ENCODE measurements at regions not wholly inside any gene's neighbourhood (a gene's known extent, or its start where the extent isn't known, plus 50 kb on each side); places are given as distances from the start of the nearest gene placed in this dataset.

DNA sequence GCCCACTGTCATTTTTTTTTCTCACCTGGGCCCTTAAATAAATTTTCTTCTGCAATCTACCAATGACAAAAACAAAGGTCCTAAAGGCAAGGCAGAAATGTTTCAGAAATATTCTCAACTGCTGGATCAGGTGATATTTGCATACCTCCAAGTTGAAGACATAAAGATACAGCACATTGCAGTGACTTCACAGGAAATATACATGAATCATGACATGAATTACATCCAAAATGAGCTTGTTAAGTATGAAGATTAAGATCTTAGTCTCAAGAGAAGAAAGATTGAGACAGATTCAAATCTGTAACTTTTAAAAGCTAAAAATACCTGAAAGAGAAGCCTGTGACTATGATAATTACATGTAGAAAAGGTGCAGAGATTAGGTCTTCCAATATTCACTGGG is 207.8 kb downstream of the SIPA1L2 start:
- H3K36me3 Mint-ChIP-seq: peaks cover 6% of the 10 kb centered on the region
- CTCF ChIA-PET: no interaction called here
- H3K4me3 Mint-ChIP-seq: no peak overlapping the region
- no peaks in the 10 kb centered on the region for H3K27me3 Mint-ChIP-seq (ENCODE audit: low read depth)
- POLR2A ChIA-PET: no interaction called here
- peaks cover 7% of the 10 kb centered on the region for H3K9me3 Mint-ChIP-seq
- H3K4me1 Mint-ChIP-seq: no peaks in the 10 kb centered on the region
- no peak overlapping the region for H3K27ac Mint-ChIP-seq
- DNase-seq (ENCODE audit: low spot score) (no peak), ATAC-seq (no peak)
- no peak for TF ChIP-seq ZNF219 (CRISPR knock-in tag; IDR thresholded peaks at IDR 0.05; ENCODE audit: borderline replicate concordance)

- no peak for ATAC-seq
Observed at GRCh38 chr1:232421143-232421796, 208.7 kb downstream of the SIPA1L2 start.

GRCh38 chr1:232417636-232418248 is 212.2 kb downstream of the SIPA1L2 start:
- Mint-ChIP-seq H3K4me1 (no peaks in the 10 kb centered on the region), H3K9me3 (peaks cover 7% of the 10 kb centered on the region), H3K27me3 (ENCODE audit: low read depth) (no peaks in the 10 kb centered on the region), H3K4me3 (no peak overlapping the region), H3K36me3 (peaks cover 6% of the 10 kb centered on the region), H3K27ac (no peak overlapping the region)
- POLR2A ChIA-PET: no interaction called here
- DNase-seq (ENCODE audit: low spot score): no peak
- ATAC-seq: no peak
- CTCF ChIA-PET: interaction anchor here (1.4 kb wide), 1 partner anchor 210 kb away, joined by 4 read pairs; no protein-coding TSS in a partner anchor
- TF ChIP-seq FOXP1 (CRISPR knock-in tag; IDR thresholded peaks at IDR 0.05; ENCODE audit: borderline replicate concordance) (no peak), CREB1 (CRISPR knock-in tag; IDR thresholded peaks at IDR 0.05) (no peak), ZNF396 (CRISPR knock-in tag; IDR thresholded peaks at IDR 0.05; ENCODE audit: borderline replicate concordance) (no peak), NFYB (CRISPR knock-in tag; conservative IDR thresholded peaks at IDR 0.05; ENCODE audit: low read depth) (no peak), PRRX2 (CRISPR knock-in tag; IDR thresholded peaks at IDR 0.05) (no peak), NR1H2 (CRISPR knock-in tag; IDR thresholded peaks at IDR 0.05) (no peak), EMX1 (CRISPR knock-in tag; IDR thresholded peaks at IDR 0.05) (no peak), FOXJ3 (CRISPR knock-in tag; IDR thresholded peaks at IDR 0.05; ENCODE audit: borderline replicate concordance) (no peak)

More at GRCh38 chr1:232421143-232421796, 208.7 kb downstream of the SIPA1L2 start:
- Mint-ChIP-seq H3K36me3 (peaks cover 6% of the 10 kb centered on the region), H3K27me3 (ENCODE audit: low read depth) (no peaks in the 10 kb centered on the region), H3K4me1 (no peaks in the 10 kb centered on the region), H3K27ac (no peak overlapping the region), H3K4me3 (no peak overlapping the region), H3K9me3 (peaks cover 7% of the 10 kb centered on the region)
- TF ChIP-seq MXD4 (CRISPR knock-in tag; IDR thresholded peaks at IDR 0.05; ENCODE audit: borderline replicate concordance) (no peak), ZSCAN18 (CRISPR knock-in tag; IDR thresholded peaks at IDR 0.05) (no peak), JUN (CRISPR knock-in tag; IDR thresholded peaks at IDR 0.05) (no peak), TP53 (CRISPR knock-in tag; IDR thresholded peaks at IDR 0.05) (no peak), USF1 (CRISPR knock-in tag; IDR thresholded peaks at IDR 0.05) (no peak), PRRX2 (CRISPR knock-in tag; IDR thresholded peaks at IDR 0.05) (no peak), CBFB (CRISPR knock-in tag; IDR thresholded peaks at IDR 0.05; ENCODE audit: low read depth) (no peak)
- TF ChIP-seq, protein P1, sequence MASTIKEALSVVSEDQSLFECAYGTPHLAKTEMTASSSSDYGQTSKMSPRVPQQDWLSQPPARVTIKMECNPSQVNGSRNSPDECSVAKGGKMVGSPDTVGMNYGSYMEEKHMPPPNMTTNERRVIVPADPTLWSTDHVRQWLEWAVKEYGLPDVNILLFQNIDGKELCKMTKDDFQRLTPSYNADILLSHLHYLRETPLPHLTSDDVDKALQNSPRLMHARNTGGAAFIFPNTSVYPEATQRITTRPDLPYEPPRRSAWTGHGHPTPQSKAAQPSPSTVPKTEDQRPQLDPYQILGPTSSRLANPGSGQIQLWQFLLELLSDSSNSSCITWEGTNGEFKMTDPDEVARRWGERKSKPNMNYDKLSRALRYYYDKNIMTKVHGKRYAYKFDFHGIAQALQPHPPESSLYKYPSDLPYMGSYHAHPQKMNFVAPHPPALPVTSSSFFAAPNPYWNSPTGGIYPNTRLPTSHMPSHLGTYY (CRISPR knock-in tag; IDR thresholded peaks at IDR 0.05): no peak
- no peak for DNase-seq (ENCODE audit: low spot score)
- ChIA-PET POLR2A (no interaction called here), CTCF (no interaction called here)
